A673 (cell line): ENCODE measurements at regions not wholly inside any gene's neighbourhood (a gene's known extent, or its start where the extent isn't known, plus 50 kb on each side); places are given as distances from the start of the nearest gene placed in this dataset.
A peak's percentile ranks its signal among the peaks of the same experiment; 100 is the strongest.

Source experiments
- BruUV-seq: library from RNA; stranded (reverse); fragments of 400-500 nt; replicated peaks from 2 replicates; lab custom pipeline; 2021; lab: Mats Ljungman, UMichigan
- CTCF ChIA-PET: fragments of 300-600 bp; sonication (Branson Sonifier 250); formaldehyde crosslinking; loops from one replicate; lab custom pipeline; 2022; ENCODE audit warnings: antibody characterized with exemption; lab: Charles Lee
- POLR2A ChIA-PET: fragments of 300-600 bp; sonication (Branson Sonifier 250); formaldehyde crosslinking; loops from one replicate; lab custom pipeline; 2022; ENCODE audit warnings: antibody characterized with exemption; ENCODE audit not compliant: low non-redundant PET; lab: Charles Lee
- DNase-seq: peaks from one replicate; pipeline ENCODE4 v3.0.0-alpha.2; 2015; ENCODE audit warnings: low spot score
- H3K27ac ChIP-seq: fragments of 200-600 bp; sonication (generic); 2 replicates; pipeline ENCODE4 v1.5.1; 2016; ENCODE audit warnings: mixed run types, low read depth, mild to moderate bottlenecking, mixed read lengths, antibody characterized with exemption, low read length; ENCODE audit not compliant: poor library complexity, severe bottlenecking
- H3K27me3 ChIP-seq: fragments of 200-600 bp; sonication (generic); replicated peaks from 2 replicates; pipeline ENCODE4 v1.6.1; 2017; ENCODE audit warnings: mixed run types, low read depth, mild to moderate bottlenecking, mixed read lengths, antibody characterized with exemption, low read length; ENCODE audit not compliant: insufficient read depth, poor library complexity
- H3K36me3 ChIP-seq: fragments of 200-600 bp; sonication (generic); 2 replicates; pipeline ENCODE4 v1.6.1; 2016; ENCODE audit warnings: mixed run types, mild to moderate bottlenecking, mixed read lengths, antibody characterized with exemption, low read length; ENCODE audit not compliant: insufficient read depth, poor library complexity, severe bottlenecking
- H3K4me1 ChIP-seq: fragments of 200-600 bp; sonication (generic); 2 replicates; pipeline ENCODE4 v1.6.1; 2017; ENCODE audit warnings: mixed run types, mild to moderate bottlenecking, mixed read lengths, antibody characterized with exemption, low read length; ENCODE audit not compliant: insufficient read depth, poor library complexity, severe bottlenecking
- H3K4me3 ChIP-seq: fragments of 200-600 bp; sonication (generic); 2 replicates; pipeline ENCODE4 v1.5.1; 2016; ENCODE audit warnings: low read depth, mixed run types, mild to moderate bottlenecking, mixed read lengths, low read length; ENCODE audit not compliant: poor library complexity, severe bottlenecking
- H3K9me3 ChIP-seq: fragments of 200-600 bp; sonication (generic); 2 replicates; pipeline ENCODE4 v1.6.1; 2016; ENCODE audit warnings: mixed run types, low read depth, mild to moderate bottlenecking, mixed read lengths, antibody characterized with exemption, low read length; ENCODE audit not compliant: poor library complexity, severe bottlenecking
- CTCF ChIP-seq: fragments of 300-800, 200-600 bp; sonication (generic); conservative IDR thresholded peaks from 2 replicates; pipeline ENCODE4 v1.5.1; 2017; ENCODE audit warnings: low read depth, mild to moderate bottlenecking, antibody characterized with exemption, low read length, moderate library complexity, mixed read lengths
- EZH2 ChIP-seq: fragments of 200-600 bp; sonication (generic); IDR thresholded peaks from 2 replicates; pipeline ENCODE4 v1.6.1; 2017; ENCODE audit warnings: borderline replicate concordance, low read depth, mild to moderate bottlenecking, mixed read lengths, antibody characterized with exemption, low read length; ENCODE audit not compliant: poor library complexity, severe bottlenecking
- intact Hi-C: fragments of 100-400 bp; cut with micrococcal nuclease; formaldehyde crosslinking; loops from one replicate; pipeline ENCODE4 v1.10.0; 2022; ENCODE audit not compliant: unreplicated experiment

- POLR2A ChIA-PET, result no interaction called here
- no peak for DNase-seq
- H3K27ac ChIP-seq, result no peak overlapping the region
- H3K27me3 ChIP-seq, result no peaks in the 10 kb centered on the region
- CTCF ChIA-PET, result no interaction called here
- no TSS peak for BruUV-seq
- no peak for TF ChIP-seq EZH2
- no peak for TF ChIP-seq CTCF
- H3K36me3 ChIP-seq, result no peaks in the 10 kb centered on the region
- no peaks in the 10 kb centered on the region for H3K4me1 ChIP-seq
- no peaks in the 10 kb centered on the region for H3K9me3 ChIP-seq
- intact Hi-C loops, result no loop called here
- no peak overlapping the region for H3K4me3 ChIP-seq
Measured at GRCh38 chr11:82146789-82147188, 586.9 kb downstream of the FAM181B start.

GRCh38 chr11:82118946-82119345, 614.7 kb downstream of the FAM181B start:
- H3K27me3 ChIP-seq, result no peaks in the 10 kb centered on the region
- ChIA-PET CTCF (no interaction called here), POLR2A (no interaction called here)
- BruUV-seq, result no TSS peak
- intact Hi-C loops, result no loop called here
- no peak overlapping the region for H3K4me3 ChIP-seq
- TF ChIP-seq CTCF, result no peak
- TF ChIP-seq EZH2, result no peak
- H3K27ac ChIP-seq, result no peak overlapping the region
- DNase-seq, result no peak
- no peaks in the 10 kb centered on the region for H3K9me3 ChIP-seq
- H3K4me1 ChIP-seq, result peaks cover 3% of the 10 kb centered on the region
- no peaks in the 10 kb centered on the region for H3K36me3 ChIP-seq

- Histone ChIP-seq H3K4me3 (no peak overlapping the region), H3K4me1 (peaks cover 9% of the 10 kb centered on the region), H3K9me3 (no peaks in the 10 kb centered on the region), H3K27me3 (no peaks in the 10 kb centered on the region), H3K27ac (no peak overlapping the region), H3K36me3 (no peaks in the 10 kb centered on the region)
- ChIA-PET POLR2A (no interaction called here), CTCF (no interaction called here)
- no peak for DNase-seq
- BruUV-seq, result no TSS peak
- TF ChIP-seq CTCF (peak; percentile 35; the same call in 1 of the 2 replicates), EZH2 (no peak)
- intact Hi-C loops, result no loop called here
Measured at GRCh38 chr11:82117362-82117761, 616.3 kb downstream of the FAM181B start.
